ENCODE measurements at regions not wholly inside any gene's neighbourhood (a gene's known extent, or its start where the extent isn't known, plus 50 kb on each side); places are given as distances from the start of the nearest gene placed in this dataset.

DNA sequence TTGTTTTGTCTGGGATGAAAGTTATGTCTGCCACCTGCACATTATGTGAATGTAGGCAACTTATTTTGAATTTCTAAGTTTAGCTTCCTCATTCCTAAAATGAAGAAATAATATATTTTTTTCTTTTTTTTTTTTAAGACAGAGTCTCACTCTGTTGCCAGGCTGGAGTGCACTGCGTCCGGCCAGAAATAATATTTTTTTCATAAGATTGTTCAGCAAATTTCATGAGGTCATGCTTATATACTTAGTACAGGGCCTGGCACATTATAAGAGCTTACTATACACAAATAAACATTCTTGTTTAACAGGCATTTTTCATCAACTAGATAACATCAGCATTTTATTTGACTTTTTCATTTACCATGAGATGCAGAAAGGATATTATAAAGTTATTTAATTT lies 368.5 kb downstream of the GABRG2 start:
- Mint-ChIP-seq H3K9me3 (no peaks in the 10 kb centered on the region), H3K4me1 (no peaks in the 10 kb centered on the region), H3K27me3 (ENCODE audit: low read depth) (no peaks in the 10 kb centered on the region), H3K36me3 (ENCODE audit: low read depth) (no peaks in the 10 kb centered on the region), H3K4me3 (no peak overlapping the region), H3K27ac (ENCODE audit: unreplicated experiment) (no peak overlapping the region)
- TF ChIP-seq, protein P1, sequence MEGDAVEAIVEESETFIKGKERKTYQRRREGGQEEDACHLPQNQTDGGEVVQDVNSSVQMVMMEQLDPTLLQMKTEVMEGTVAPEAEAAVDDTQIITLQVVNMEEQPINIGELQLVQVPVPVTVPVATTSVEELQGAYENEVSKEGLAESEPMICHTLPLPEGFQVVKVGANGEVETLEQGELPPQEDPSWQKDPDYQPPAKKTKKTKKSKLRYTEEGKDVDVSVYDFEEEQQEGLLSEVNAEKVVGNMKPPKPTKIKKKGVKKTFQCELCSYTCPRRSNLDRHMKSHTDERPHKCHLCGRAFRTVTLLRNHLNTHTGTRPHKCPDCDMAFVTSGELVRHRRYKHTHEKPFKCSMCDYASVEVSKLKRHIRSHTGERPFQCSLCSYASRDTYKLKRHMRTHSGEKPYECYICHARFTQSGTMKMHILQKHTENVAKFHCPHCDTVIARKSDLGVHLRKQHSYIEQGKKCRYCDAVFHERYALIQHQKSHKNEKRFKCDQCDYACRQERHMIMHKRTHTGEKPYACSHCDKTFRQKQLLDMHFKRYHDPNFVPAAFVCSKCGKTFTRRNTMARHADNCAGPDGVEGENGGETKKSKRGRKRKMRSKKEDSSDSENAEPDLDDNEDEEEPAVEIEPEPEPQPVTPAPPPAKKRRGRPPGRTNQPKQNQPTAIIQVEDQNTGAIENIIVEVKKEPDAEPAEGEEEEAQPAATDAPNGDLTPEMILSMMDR (conservative IDR thresholded peaks at IDR 0.05): no peak
- no peak for DNase-seq (ENCODE audit: low read depth, low spot score)

- TF ChIP-seq, protein P1 (conservative IDR thresholded peaks at IDR 0.05): no peak
- no peaks in the 10 kb centered on the region for H3K36me3 Mint-ChIP-seq (ENCODE audit: low read depth)
- H3K4me1 Mint-ChIP-seq: no peaks in the 10 kb centered on the region
- peaks cover 2% of the 10 kb centered on the region for H3K27me3 Mint-ChIP-seq (ENCODE audit: low read depth)
- no peak overlapping the region for H3K4me3 Mint-ChIP-seq
- H3K27ac Mint-ChIP-seq (ENCODE audit: unreplicated experiment): no peak overlapping the region
- DNase-seq (ENCODE audit: low read depth, low spot score): no peak
- no peaks in the 10 kb centered on the region for H3K9me3 Mint-ChIP-seq
Observed at GRCh38 chr5:162444129-162444762, 376.7 kb downstream of the GABRG2 start.

DNA sequence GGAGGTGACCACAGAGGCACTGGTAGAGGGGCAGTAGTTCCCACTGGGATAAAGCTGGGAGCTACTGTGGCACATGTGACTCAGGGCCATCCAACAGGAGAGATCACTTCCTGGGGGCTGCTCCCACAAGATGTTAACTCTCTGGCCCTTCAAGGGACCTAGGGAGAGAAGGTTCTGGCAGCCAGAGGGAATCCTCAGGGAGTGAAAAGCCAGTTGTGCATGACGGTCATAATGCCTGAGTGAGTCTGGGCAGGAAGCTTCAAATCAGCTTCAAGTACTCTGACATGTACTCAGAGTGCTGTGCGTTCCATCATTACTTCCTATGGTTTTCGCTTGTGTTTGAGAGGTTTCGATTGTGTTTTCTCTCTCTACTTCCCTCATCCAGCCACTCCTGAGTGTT lies 388.5 kb downstream of the GABRG2 start:
- no peak overlapping the region for H3K27ac Mint-ChIP-seq (ENCODE audit: unreplicated experiment)
- no peaks in the 10 kb centered on the region for H3K4me1 Mint-ChIP-seq
- H3K4me3 Mint-ChIP-seq: no peak overlapping the region
- peaks cover 17% of the 10 kb centered on the region for H3K9me3 Mint-ChIP-seq
- TF ChIP-seq, protein P1 (conservative IDR thresholded peaks at IDR 0.05): no peak
- DNase-seq (ENCODE audit: low read depth, low spot score): no peak
- no peaks in the 10 kb centered on the region for H3K27me3 Mint-ChIP-seq (ENCODE audit: low read depth)
- H3K36me3 Mint-ChIP-seq (ENCODE audit: low read depth): no peaks in the 10 kb centered on the region

- Mint-ChIP-seq H3K9me3 (peaks cover 3% of the 10 kb centered on the region), H3K27me3 (ENCODE audit: low read depth) (no peaks in the 10 kb centered on the region), H3K36me3 (ENCODE audit: low read depth) (no peaks in the 10 kb centered on the region), H3K4me1 (no peaks in the 10 kb centered on the region), H3K4me3 (no peak overlapping the region), H3K27ac (ENCODE audit: unreplicated experiment) (no peak overlapping the region)
- DNase-seq (ENCODE audit: low read depth, low spot score): no peak
- TF ChIP-seq, protein P1 (conservative IDR thresholded peaks at IDR 0.05): no peak
Observed at GRCh38 chr5:162466011-162466410, 398.4 kb downstream of the GABRG2 start.

GRCh38 chr5:162473041-162473714 lies 405.6 kb downstream of the GABRG2 start:
- Mint-ChIP-seq H3K27me3 (ENCODE audit: low read depth) (no peaks in the 10 kb centered on the region), H3K4me3 (no peak overlapping the region), H3K27ac (ENCODE audit: unreplicated experiment) (no peak overlapping the region), H3K9me3 (peaks cover 5% of the 10 kb centered on the region), H3K4me1 (no peaks in the 10 kb centered on the region), H3K36me3 (ENCODE audit: low read depth) (no peaks in the 10 kb centered on the region)
- no peak for DNase-seq (ENCODE audit: low read depth, low spot score)
- TF ChIP-seq, protein P1 (conservative IDR thresholded peaks at IDR 0.05): no peak
